HepG2 (cell line): ENCODE measurements at regions not wholly inside any gene's neighbourhood (a gene's known extent, or its start where the extent isn't known, plus 50 kb on each side); places are given as distances from the start of the nearest gene placed in this dataset.

Source experiments
- BRD4 ChIP-seq: sonication (generic); formaldehyde crosslinking; IDR thresholded peaks from 2 replicates; pipeline ENCODE4 v1.4.0; 2020; ENCODE audit warnings: missing genetic modification reagents
- CEBPG ChIP-seq: IDR thresholded peaks from 2 replicates; pipeline ENCODE4 v1.6.1; 2016
- EEA1 ChIP-seq: sonication (generic); formaldehyde crosslinking; IDR thresholded peaks from 2 replicates; pipeline ENCODE4 v1.5.1; 2020; ENCODE audit warnings: mild to moderate bottlenecking, missing genetic modification reagents, borderline replicate concordance
- ELF1 ChIP-seq: sonication (generic); formaldehyde crosslinking; IDR thresholded peaks from 2 replicates; pipeline ENCODE4 v1.4.0; 2020; ENCODE audit warnings: missing genetic modification reagents
- FOXO1 ChIP-seq: sonication (generic); formaldehyde crosslinking; IDR thresholded peaks from 2 replicates; pipeline ENCODE4 v1.4.0; 2020; ENCODE audit warnings: missing genetic modification reagents
- GATA4 ChIP-seq: sonication (generic); IDR thresholded peaks from 2 replicates; pipeline ENCODE4 v1.6.1; 2016; ENCODE audit warnings: antibody characterized with exemption, low read depth, borderline replicate concordance
- MNT ChIP-seq: fragments of 450-650 bp; IDR thresholded peaks from 2 replicates; pipeline ENCODE4 v1.6.1; 2016
- NRL ChIP-seq: sonication (generic); formaldehyde crosslinking; IDR thresholded peaks from 2 replicates; pipeline ENCODE4 v1.5.0; 2020; ENCODE audit warnings: missing genetic modification reagents, mild to moderate bottlenecking, moderate library complexity, borderline replicate concordance
- PHF8 ChIP-seq: sonication (generic); formaldehyde crosslinking; IDR thresholded peaks from 2 replicates; pipeline ENCODE4 v1.5.0; 2020; ENCODE audit warnings: missing genetic modification reagents
- PRDM15 ChIP-seq: sonication (generic); formaldehyde crosslinking; IDR thresholded peaks from 2 replicates; pipeline ENCODE4 v1.4.0; 2020; ENCODE audit warnings: missing genetic modification reagents
- SAFB2 ChIP-seq: sonication (generic); formaldehyde crosslinking; IDR thresholded peaks from 2 replicates; pipeline ENCODE4 v1.5.1; 2020; ENCODE audit warnings: missing genetic modification reagents, low read depth, mild to moderate bottlenecking, borderline replicate concordance
- SMARCE1 ChIP-seq: fragments of 450-650 bp; IDR thresholded peaks from 2 replicates; pipeline ENCODE4 v1.6.1; 2017; ENCODE audit warnings: borderline replicate concordance
- SOX13 ChIP-seq, 3 experiments: fragments of 450-650 bp in 1 of 3; sonication (generic) in 1 of 3; formaldehyde crosslinking in 1 of 3; IDR thresholded peaks in 2 of 3; conservative IDR thresholded peaks in 1 of 3; 2 replicates each; pipeline versions ENCODE4 v1.5.0 to v1.6.1; 2016 to 2020; ENCODE audit warnings: antibody characterized with exemption in 1 of 3, mild to moderate bottlenecking in 1 of 3, missing compliant biosample characterization in 1 of 3, missing genetic modification reagents in 1 of 3, moderate library complexity in 1 of 3
- TOPORS ChIP-seq: sonication (generic); formaldehyde crosslinking; IDR thresholded peaks from 2 replicates; pipeline ENCODE4 v1.8.0; 2023; ENCODE audit warnings: mild to moderate bottlenecking, missing genetic modification reagents
- ZBTB42 ChIP-seq: sonication (generic); formaldehyde crosslinking; IDR thresholded peaks from 2 replicates; pipeline ENCODE4 v1.5.0; 2020; ENCODE audit warnings: mild to moderate bottlenecking, missing genetic modification reagents
- ZNF224 ChIP-seq: sonication (generic); formaldehyde crosslinking; IDR thresholded peaks from 2 replicates; pipeline ENCODE4 v1.5.0; 2020; ENCODE audit warnings: mild to moderate bottlenecking, missing genetic modification reagents
- ZNF232 ChIP-seq: sonication (generic); formaldehyde crosslinking; IDR thresholded peaks from 2 replicates; pipeline ENCODE4 v1.4.0; 2020; ENCODE audit warnings: missing genetic modification reagents, borderline replicate concordance
- ZNF709 ChIP-seq: sonication (generic); formaldehyde crosslinking; IDR thresholded peaks from 2 replicates; pipeline ENCODE4 v1.5.0; 2020; ENCODE audit warnings: mild to moderate bottlenecking, missing genetic modification reagents
- ZNF773 ChIP-seq: sonication (generic); formaldehyde crosslinking; IDR thresholded peaks from 2 replicates; pipeline ENCODE4 v1.4.0; 2020; ENCODE audit warnings: missing genetic modification reagents, borderline replicate concordance
- ZNF788 ChIP-seq: sonication (generic); formaldehyde crosslinking; IDR thresholded peaks from 2 replicates; pipeline ENCODE4 v1.5.0; 2020; ENCODE audit warnings: mild to moderate bottlenecking, missing genetic modification reagents, borderline replicate concordance
- ZSCAN9 ChIP-seq: IDR thresholded peaks from 2 replicates; pipeline ENCODE4 v1.6.1; 2016; ENCODE audit warnings: borderline replicate concordance

GRCh38 chr6:156719720-156720563 is 57.2 kb upstream of the ARID1B start (continued):
- TF ChIP-seq SOX13 (IDR thresholded peaks at IDR 0.05) (no peak), SOX13 (CRISPR knock-in tag; conservative IDR thresholded peaks at IDR 0.05 in 1 of 2, IDR thresholded peaks at IDR 0.05 in 1 of 2) (peak in 1 of 2 experiments; percentile 77; a peak in 2 of 4 replicates), EEA1 (CRISPR knock-in tag) (peak; percentile 77; the same call in 1 of the 2 replicates), SAFB2 (CRISPR knock-in tag) (peak; percentile 92), MNT (peak; percentile 49), NRL (peak; percentile 95; the same call in 1 of the 2 replicates), TOPORS (no peak), ELF1 (CRISPR knock-in tag) (peak; percentile 26; the same call in 1 of the 2 replicates), ZNF709 (peak; percentile 91; the same call in 1 of the 2 replicates), SMARCE1 (no peak), ZNF773 (CRISPR knock-in tag) (0 out of 2 replicates have a peak, but pooled peaks have one; percentile 62), ZNF232 (CRISPR knock-in tag) (peak; percentile 62; the same call in 1 of the 2 replicates), ZBTB42 (peak; percentile 91; the same call in 1 of the 2 replicates), GATA4 (no peak), ZNF788 (peak; percentile 94; the same call in 1 of the 2 replicates), FOXO1 (CRISPR knock-in tag) (peak; percentile 89), PHF8 (CRISPR knock-in tag) (peak; percentile 78), ZSCAN9 (CRISPR knock-in tag) (peak; percentile 87), CEBPG (CRISPR knock-in tag) (peak; percentile 96), ZNF224 (CRISPR knock-in tag) (peak; percentile 56; the same call in 1 of the 2 replicates), PRDM15 (CRISPR knock-in tag) (peak; percentile 88), BRD4 (CRISPR knock-in tag) (peak; percentile 74; the same call in 1 of the 2 replicates)
